SU-DHL-6 (cell line): ENCODE measurements at regions not wholly inside any gene's neighbourhood (a gene's known extent, or its start where the extent isn't known, plus 50 kb on each side); places are given as distances from the start of the nearest gene placed in this dataset.

Source experiments
- H2AFZ ChIP-seq: fragments of 200-600 bp; sonication (generic); 2 replicates; pipeline ENCODE4 v1.6.1; 2014; ENCODE audit warnings: low read depth, mild to moderate bottlenecking, moderate library complexity, mixed read lengths, antibody characterized with exemption, low read length; ENCODE audit not compliant: severe bottlenecking
- H3F3A ChIP-seq: fragments of 200-600 bp; shearing (Covaris generic); 2 replicates; pipeline ENCODE4 v1.6.0; 2016; ENCODE audit warnings: antibody characterized with exemption, mild to moderate bottlenecking; ENCODE audit not compliant: insufficient read depth
- H3K27ac ChIP-seq: fragments of 200-600 bp; sonication (generic); 2 replicates; pipeline ENCODE4 v1.5.1; 2016; ENCODE audit warnings: low read depth, mild to moderate bottlenecking, low read length, moderate library complexity, mixed read lengths
- H3K27me3 ChIP-seq: fragments of 200-600 bp; sonication (generic), shearing (Covaris generic); 2 replicates; pipeline ENCODE4 v1.6.0; 2014; ENCODE audit warnings: mild to moderate bottlenecking, low read length
- H3K36me3 ChIP-seq: fragments of 200-600 bp; sonication (generic); 2 replicates; pipeline ENCODE4 v1.6.1; 2014; ENCODE audit warnings: mild to moderate bottlenecking, low read length, mixed read lengths
- H3K4me2 ChIP-seq: fragments of 300-600, 200-600 bp; shearing (Covaris generic), sonication (generic); 2 replicates; pipeline ENCODE4 v1.6.0; 2014; ENCODE audit warnings: low read length, low read depth, mild to moderate bottlenecking; ENCODE audit not compliant: poor library complexity, severe bottlenecking
- H3K4me3 ChIP-seq: fragments of 200-600 bp; sonication (generic); 2 replicates; pipeline ENCODE4 v1.5.1; 2014; ENCODE audit warnings: antibody characterized with exemption, low read length, mild to moderate bottlenecking, mixed read lengths; ENCODE audit not compliant: insufficient read depth, poor library complexity, severe bottlenecking
- H3K79me2 ChIP-seq: fragments of 200-600 bp; sonication (generic); 2 replicates; pipeline ENCODE4 v1.6.1; 2014; ENCODE audit warnings: mild to moderate bottlenecking, low read length, moderate library complexity; ENCODE audit not compliant: insufficient read depth
- H3K9ac ChIP-seq: fragments of 200-600 bp; sonication (generic); 2 replicates; pipeline ENCODE4 v1.7.0; 2014; ENCODE audit warnings: mild to moderate bottlenecking, low read length
- H3K9me2 ChIP-seq: fragments of 200-600 bp; sonication (generic); replicated peaks from 2 replicates; pipeline ENCODE4 v1.6.1; 2014; ENCODE audit warnings: low read length; ENCODE audit not compliant: insufficient read depth
- H3K9me3 ChIP-seq: fragments of 200-600 bp; sonication (generic); 2 replicates; pipeline ENCODE4 v1.6.1; 2014; ENCODE audit warnings: low read length, mixed read lengths; ENCODE audit not compliant: insufficient read depth
- H4K20me1 ChIP-seq: fragments of 200-600 bp; sonication (generic); 2 replicates; pipeline ENCODE4 v1.6.1; 2014; ENCODE audit warnings: low read depth, mild to moderate bottlenecking, antibody characterized with exemption, low read length, moderate library complexity, mixed read lengths
- EZH2phosphoT487 ChIP-seq: fragments of 200-600 bp; sonication (generic), shearing (Covaris generic); conservative IDR thresholded peaks from 2 replicates; pipeline ENCODE4 v1.6.1; 2018; ENCODE audit warnings: mild to moderate bottlenecking, antibody characterized with exemption, low read length, moderate library complexity, mixed read lengths
- TF ChIP-seq, protein P1 (sequence below): fragments of 200-600 bp; sonication (generic); IDR thresholded peaks from one replicate; pipeline ENCODE4 v1.5.1; 2017; ENCODE audit warnings: antibody characterized with exemption, mild to moderate bottlenecking, low read length, moderate library complexity; ENCODE audit not compliant: insufficient read depth, poor library complexity, severe bottlenecking

GRCh38 chr14:48744202-48744601 is 842.0 kb downstream of the RPS29 start:
- H3F3A ChIP-seq = no peaks in the 10 kb centered on the region
- no peak overlapping the region for H3K4me2 ChIP-seq
- H3K4me3 ChIP-seq = no peak overlapping the region
- no peaks in the 10 kb centered on the region for H3K36me3 ChIP-seq
- TF ChIP-seq EZH2phosphoT487 = no peak
- TF ChIP-seq, protein P1, sequence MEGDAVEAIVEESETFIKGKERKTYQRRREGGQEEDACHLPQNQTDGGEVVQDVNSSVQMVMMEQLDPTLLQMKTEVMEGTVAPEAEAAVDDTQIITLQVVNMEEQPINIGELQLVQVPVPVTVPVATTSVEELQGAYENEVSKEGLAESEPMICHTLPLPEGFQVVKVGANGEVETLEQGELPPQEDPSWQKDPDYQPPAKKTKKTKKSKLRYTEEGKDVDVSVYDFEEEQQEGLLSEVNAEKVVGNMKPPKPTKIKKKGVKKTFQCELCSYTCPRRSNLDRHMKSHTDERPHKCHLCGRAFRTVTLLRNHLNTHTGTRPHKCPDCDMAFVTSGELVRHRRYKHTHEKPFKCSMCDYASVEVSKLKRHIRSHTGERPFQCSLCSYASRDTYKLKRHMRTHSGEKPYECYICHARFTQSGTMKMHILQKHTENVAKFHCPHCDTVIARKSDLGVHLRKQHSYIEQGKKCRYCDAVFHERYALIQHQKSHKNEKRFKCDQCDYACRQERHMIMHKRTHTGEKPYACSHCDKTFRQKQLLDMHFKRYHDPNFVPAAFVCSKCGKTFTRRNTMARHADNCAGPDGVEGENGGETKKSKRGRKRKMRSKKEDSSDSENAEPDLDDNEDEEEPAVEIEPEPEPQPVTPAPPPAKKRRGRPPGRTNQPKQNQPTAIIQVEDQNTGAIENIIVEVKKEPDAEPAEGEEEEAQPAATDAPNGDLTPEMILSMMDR = no peak
- H3K79me2 ChIP-seq = no peaks in the 10 kb centered on the region
- H4K20me1 ChIP-seq = no peaks in the 10 kb centered on the region
- no peak overlapping the region for H3K9ac ChIP-seq
- H2AFZ ChIP-seq = no peak overlapping the region
- H3K27ac ChIP-seq = no peak overlapping the region
- no peaks in the 10 kb centered on the region for H3K27me3 ChIP-seq
- no peaks in the 10 kb centered on the region for H3K9me3 ChIP-seq
- H3K9me2 ChIP-seq = no peaks in the 10 kb centered on the region

DNA sequence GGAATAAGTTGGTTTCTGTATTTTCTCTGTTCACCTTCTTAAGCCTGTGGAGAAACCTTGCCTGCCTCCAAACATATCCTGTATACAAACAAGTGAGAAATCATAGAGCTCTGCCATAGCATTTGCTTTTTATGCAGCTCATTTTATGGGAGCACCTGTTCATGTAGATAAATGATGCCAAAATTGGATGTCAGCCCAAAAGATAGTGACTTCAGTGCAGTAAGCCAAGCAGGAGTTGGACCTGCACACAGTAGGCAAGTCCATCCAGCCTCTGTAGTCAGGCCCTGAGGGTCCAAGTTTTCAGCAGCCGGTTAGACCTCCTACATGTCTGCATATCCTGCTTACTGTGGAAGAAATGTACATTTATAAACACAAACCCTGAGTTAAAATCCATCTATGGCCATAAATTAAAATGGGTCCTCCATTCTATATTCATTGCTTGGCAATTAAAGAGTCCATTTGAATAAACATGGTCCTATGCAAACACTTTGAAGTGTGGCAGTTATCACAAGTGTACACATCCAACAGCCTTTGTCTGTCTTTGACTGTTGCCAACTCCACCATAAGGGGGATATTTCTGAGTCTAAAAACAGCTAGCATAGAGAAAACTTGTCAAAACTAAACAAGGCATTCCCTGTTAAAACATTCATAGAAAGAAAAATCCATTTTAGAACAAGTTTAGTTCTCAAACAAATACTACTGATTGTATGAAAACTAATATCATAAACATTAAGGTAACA is 847.8 kb downstream of the RPS29 start:
- H3K79me2 ChIP-seq = no peaks in the 10 kb centered on the region
- no peak overlapping the region for H3K4me2 ChIP-seq
- peaks cover 16% of the 10 kb centered on the region; the same call in 1 of the 2 replicates for H3K9me3 ChIP-seq
- H3K27me3 ChIP-seq = no peaks in the 10 kb centered on the region
- H4K20me1 ChIP-seq = no peaks in the 10 kb centered on the region
- no peak for TF ChIP-seq EZH2phosphoT487
- TF ChIP-seq, protein P1 = no peak
- no peaks in the 10 kb centered on the region for H3K9me2 ChIP-seq
- no peak overlapping the region for H3K9ac ChIP-seq
- H2AFZ ChIP-seq = no peak overlapping the region
- H3K27ac ChIP-seq = no peak overlapping the region
- H3K4me3 ChIP-seq = no peak overlapping the region
- H3F3A ChIP-seq = no peaks in the 10 kb centered on the region
- H3K36me3 ChIP-seq = no peaks in the 10 kb centered on the region

DNA sequence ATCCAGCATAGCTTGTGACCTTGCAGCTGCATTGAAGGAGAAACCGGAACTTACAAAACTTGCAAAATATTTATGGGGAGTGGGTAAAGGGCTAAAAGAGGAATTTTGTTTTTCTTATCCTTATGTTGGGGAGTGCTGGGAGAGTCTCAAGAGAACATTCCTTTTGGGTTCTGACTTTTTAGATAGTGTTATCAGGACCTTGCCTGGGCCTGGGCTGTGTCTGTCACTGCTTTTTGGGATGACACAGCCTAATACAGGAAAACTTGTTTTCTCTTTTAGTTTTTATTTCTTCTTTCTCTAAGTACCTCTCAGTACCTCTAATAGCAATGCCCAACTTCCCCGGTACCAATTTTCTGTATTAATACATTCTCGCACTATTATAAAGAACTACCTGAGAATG is 850.6 kb downstream of the RPS29 start:
- no peaks in the 10 kb centered on the region for H3K36me3 ChIP-seq
- H3K4me3 ChIP-seq = no peak overlapping the region
- no peak overlapping the region for H2AFZ ChIP-seq
- no peaks in the 10 kb centered on the region for H4K20me1 ChIP-seq
- no peak overlapping the region for H3K4me2 ChIP-seq
- H3K27ac ChIP-seq = no peak overlapping the region
- no peak for TF ChIP-seq EZH2phosphoT487
- TF ChIP-seq, protein P1 = no peak
- H3F3A ChIP-seq = no peaks in the 10 kb centered on the region
- H3K79me2 ChIP-seq = no peaks in the 10 kb centered on the region
- H3K9me3 ChIP-seq = peaks cover 17% of the 10 kb centered on the region; the same call in 1 of the 2 replicates
- H3K9me2 ChIP-seq = no peaks in the 10 kb centered on the region
- H3K27me3 ChIP-seq = no peaks in the 10 kb centered on the region
- no peak overlapping the region for H3K9ac ChIP-seq
